ENCODE measurements at regions not wholly inside any gene's neighbourhood (a gene's known extent, or its start where the extent isn't known, plus 50 kb on each side); places are given as distances from the start of the nearest gene placed in this dataset.
A peak's percentile ranks its signal among the peaks of the same experiment; 100 is the strongest.

DNA sequence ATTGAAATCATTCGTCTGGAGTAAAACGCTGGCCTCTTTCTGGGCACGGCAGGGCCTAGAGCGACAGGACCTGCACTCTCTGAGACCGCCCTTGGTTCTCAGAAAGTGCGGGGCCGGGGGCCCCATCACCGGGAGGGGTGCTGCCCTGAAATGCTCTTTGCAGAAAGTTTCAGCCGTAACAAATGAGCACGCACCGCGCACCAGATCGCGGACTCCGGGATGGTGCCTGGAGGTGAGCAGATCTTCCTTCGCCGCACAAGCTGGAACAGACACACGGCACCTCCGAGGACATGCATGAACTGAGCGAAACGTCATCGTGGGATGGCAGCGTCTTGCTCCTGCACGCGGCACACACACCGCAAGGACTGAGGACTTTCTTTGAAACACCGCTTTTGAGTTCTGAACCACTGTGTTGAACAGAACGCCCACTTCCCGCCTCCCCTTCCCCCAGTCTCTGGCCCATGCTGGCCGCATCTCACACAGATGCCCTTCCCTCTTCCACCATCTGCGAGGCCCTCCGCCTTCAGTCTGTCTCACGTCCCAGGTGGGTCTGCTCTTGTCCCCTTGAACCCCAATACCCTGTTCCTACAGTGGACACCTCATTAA, 538.7 kb upstream of the MGMT start:
- intact Hi-C loops (cut with DNase I): loop anchor here (10.0 kb wide), 1 partner anchor 96 kb away; no protein-coding TSS in a partner anchor
- DNase-seq (ENCODE audit: low spot score): peak; percentile 53

DNA sequence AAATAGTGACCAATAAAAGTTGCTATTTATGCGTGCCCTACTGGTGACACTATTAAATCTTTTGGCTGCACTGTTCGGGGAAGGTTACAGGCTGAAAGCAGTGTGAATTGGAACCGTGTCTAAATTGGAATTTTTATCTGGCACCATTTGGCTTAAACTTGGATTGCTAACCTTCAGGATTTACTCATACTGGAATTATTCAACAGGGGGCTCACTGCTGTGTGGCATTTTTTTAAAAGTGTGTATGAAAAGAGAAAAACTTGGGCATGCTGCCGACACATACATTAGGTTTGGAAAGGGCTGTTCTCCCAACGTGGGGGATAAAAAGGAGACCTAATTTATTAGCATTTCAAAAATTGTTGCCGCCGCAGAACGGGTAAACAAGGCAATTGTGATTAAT, 537.9 kb upstream of the MGMT start:
- peak; percentile 4 for DNase-seq (ENCODE audit: low spot score)
- intact Hi-C loops (cut with DNase I): loop anchor here (10.0 kb wide), 1 partner anchor 96 kb away; no protein-coding TSS in a partner anchor

DNA sequence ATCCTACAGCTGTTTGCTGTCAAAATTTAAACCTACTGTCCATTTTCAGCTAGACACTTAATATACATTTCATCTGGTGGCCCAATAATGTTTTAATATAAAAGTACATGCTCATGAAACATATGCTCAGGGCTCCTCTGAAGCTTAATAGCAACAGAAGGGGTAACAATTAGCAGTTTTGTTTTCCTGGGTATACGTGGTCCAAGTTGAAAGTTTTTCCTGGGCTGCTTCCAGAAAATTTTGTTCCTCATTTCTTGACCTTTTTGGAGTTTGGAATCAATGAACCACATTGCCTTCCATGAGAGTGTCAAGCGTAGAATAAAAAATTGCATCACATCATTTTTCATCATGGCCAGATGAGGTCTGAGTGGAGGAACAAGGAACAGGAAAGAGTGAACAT, 537.3 kb upstream of the MGMT start:
- no peak for DNase-seq (ENCODE audit: low spot score)
- intact Hi-C loops (cut with DNase I): loop anchor here (10.0 kb wide), 1 partner anchor 95 kb away; no protein-coding TSS in a partner anchor

DNA sequence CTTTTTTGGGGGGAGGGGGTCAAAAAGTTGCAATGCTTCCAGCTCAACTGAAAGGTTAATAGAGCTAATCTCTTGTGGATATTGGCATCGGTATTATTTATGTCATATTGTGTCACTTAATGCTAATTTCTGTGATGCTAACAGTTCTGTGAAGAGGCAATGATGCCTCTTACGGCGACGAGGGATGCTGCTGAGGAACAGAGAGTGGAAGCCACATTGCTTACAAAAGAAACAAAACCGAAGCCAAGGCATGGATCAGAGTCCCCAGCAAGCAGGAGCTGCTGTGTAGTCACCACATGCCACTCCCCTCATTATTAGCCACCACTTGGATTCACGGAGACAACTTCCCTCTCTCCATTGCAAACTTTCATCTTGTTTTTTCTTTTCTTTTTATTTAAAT, 536.5 kb upstream of the MGMT start:
- DNase-seq (ENCODE audit: low spot score): peak; percentile 17
- intact Hi-C loops (cut with DNase I): no loop called here

DNA sequence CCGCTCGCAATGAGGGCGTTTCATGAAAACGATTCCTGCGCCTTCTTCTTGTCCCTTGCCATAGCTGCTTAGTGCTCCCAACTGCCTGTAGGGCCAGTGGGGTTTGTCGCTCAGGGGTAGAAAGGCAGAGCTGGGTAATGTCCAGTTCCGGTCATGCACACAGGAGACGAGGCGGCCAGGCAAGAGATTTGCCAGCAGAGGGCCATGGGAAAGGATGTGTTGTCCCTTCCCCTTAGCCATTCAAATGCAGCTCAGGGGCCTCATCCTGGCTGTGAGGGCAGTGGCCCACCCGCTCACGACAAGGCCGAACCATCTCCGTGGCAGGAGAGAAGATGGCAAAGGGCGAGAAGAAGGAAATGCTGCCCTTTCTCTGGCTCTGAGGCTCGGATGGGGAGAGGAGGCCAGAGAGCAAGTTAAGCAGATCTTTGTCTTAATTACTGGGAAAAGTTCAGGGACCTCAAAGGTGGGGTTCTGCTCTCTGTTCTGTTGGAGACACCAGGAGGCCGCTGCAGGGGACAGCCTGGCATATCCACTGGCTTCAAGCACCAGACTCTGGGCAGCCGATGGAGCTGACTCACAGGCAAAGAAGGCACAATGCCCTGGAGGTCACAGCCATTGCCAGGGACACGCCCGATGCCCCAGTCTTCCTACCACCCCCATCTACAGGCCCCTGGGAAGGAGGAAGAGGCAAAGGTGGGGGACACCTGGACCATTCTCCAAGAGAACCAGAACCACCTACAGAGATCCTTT, 534.8 kb upstream of the MGMT start:
- peak; percentile 68 for DNase-seq (ENCODE audit: low spot score)
- intact Hi-C loops (cut with DNase I): no loop called here

DNA sequence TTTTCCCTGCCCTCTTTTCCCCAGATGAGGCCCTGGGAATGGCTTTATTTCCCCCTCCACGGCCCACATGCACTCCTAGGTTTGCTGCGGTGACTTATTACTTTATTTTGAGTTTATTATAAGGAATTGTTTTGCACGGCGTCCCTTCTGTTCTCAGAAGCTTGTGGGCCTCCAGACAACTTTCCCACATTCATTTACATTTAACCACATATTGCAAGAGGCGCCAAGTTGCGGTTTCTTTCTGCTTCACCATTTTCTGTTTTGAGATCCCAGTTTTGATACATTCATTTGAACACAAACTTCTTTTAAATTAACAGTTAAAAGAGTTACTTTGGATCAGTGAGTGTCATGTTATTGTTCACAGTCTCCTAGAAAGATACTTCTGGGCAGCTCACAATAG, 532.5 kb upstream of the MGMT start:
- no peak for DNase-seq (ENCODE audit: low spot score)
- intact Hi-C loops (cut with DNase I): no loop called here

DNA sequence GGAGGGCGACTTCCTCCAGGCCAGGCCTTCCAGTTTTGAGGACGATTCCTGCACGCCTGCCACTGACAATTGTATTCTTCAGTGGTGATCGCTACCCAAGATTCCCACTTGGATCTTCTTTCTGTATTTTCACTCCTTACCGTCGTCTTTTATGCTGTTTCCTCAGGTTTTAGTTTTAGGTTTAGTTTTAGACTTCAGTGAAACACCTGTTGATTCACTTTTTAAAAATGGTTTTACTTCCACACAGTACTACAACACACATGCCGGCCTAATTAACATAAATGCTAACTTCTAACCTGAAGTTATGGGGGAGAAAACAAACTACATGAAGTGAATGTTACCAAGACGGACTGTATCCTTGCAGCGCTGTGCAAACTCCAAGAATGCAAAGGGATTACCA, 530.6 kb upstream of the MGMT start:
- DNase-seq (ENCODE audit: low spot score): peak; percentile 4
- intact Hi-C loops (cut with DNase I): no loop called here

DNA sequence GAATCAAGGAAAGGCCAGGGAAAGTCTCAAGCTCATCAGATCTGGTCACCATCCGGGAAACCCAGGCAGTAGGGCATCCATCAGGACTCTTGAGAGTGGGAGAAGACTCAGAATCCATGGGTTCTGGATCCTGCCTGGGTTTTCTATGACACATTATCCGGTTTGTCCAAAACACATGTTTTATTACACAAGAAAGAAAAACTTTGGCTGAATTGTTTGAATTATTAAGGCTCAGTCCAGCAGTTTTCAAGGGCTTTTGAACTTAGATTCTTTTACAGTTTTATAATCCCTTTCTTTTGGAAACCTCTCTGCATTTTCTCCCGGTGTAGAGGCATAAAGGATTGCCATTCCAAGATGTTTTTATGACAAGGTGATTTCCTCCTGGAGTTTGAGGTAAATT, 528.5 kb upstream of the MGMT start:
- DNase-seq (ENCODE audit: low spot score): no peak
- intact Hi-C loops (cut with DNase I): no loop called here

DNA sequence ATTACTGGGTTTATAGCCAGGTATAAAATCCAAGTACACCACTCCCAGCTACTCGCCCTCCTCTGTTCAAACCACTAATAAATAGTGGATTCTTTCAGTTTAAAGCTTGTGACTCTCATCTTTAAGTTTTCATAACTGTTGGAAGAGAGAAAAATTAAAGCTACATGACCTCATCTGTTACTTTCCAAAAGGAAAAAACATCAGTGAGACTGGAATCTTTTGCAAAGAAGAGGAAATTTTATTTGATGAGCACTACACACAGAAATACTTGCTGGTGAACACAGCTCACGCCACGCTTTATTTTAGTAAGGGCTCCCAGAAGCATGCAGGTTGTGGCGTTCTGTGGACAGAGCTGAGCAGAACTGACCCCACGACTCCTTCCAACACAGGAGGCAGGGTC, 527.0 kb upstream of the MGMT start:
- intact Hi-C loops (cut with DNase I): no loop called here
- DNase-seq (ENCODE audit: low spot score): peak; percentile 7

DNA sequence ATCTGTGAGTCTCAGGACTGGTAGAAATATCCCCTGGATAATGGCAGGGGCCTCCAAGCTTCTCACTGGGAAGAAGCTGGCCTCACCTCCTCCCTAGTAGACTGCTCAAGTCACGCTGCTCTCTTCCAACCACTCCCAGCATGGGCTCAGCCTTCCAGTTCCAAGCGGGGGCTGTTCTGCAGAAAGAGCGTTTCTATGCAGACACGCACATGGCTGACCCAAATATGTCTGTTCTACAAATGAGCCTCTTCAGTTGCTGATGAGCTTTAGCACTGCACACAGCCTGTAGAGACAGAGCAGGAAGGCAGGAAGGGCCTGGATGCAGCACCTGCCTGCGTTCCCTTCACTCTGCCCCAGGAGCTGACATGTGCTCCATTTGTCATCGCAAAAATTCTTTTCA, 523.9 kb upstream of the MGMT start:
- intact Hi-C loops (cut with DNase I): no loop called here
- DNase-seq (ENCODE audit: low spot score): peak; percentile 56

DNA sequence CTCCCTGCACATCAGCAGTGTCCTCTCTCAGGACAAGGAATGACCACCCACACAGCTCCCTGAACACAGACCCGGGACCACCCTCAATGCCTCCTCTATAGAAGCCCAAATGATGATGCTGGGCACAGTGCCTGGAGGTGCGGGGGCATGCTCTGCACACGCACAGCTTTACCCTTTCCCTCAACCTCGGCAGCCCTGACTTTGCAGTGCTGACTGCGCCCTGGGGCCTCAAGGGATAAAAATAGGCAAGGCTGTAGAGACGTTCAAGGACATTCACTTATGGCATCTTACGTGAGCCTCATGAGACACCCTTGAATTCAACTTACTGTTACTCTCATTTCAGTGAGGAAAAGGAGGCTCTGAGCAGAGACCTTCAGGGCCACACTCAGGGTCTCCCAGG, 521.6 kb upstream of the MGMT start:
- intact Hi-C loops (cut with DNase I): no loop called here
- no peak for DNase-seq (ENCODE audit: low spot score)

DNA sequence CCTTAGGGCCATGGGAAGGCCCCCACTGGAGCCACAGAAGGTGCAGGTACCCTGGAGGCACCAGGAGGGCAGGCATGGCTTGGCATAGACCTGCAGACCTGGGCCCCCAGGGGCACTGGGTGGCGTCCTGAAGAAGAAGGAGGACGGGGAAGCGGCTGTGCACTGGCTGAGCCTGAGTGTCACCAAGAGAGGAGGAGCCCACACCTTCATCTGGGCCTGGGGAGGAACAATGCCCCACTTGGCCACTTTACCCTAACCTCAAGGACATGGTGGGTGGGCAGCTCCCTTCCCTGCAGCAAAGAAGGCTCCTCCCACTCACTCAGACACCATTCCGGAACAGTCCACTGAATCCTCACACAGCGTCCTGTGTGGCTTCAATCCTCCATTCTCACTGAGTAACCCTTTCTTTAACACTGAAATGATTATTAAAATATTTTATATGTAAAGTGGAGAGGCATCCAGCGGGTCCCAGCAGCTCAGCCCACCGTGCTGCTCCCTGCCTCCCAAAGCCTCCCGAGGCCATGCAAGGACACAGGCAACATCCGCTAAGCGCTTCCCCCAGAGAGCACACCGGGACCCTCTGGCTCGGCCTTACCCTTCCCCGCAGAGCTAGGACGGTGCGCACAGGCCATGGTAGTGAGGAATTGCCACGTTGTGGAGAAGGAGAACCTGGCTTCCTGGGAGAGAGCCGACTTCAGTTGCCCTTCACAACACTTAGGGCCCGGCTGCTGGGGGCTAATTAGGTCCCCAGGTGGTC, 516.7 kb upstream of the MGMT start:
- DNase-seq (ENCODE audit: low spot score): no peak
- intact Hi-C loops (cut with DNase I): no loop called here

DNA sequence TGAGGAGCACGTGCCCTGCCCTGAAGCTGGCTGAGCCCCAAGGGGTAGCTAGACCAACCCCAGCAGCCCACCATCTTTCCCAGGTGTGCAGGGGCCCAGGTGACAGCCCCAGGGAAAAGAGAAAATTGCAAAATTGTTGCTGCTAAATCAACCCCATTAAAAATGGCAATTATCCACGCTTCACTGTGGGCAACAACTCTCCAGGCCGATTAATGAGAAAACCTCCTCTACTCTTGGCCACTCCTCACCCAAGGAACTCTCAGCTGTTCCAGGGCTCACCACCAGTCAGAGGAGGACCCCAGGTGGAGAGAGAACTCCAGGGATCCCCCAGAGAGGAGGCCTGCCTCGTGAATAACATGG, 516.1 kb upstream of the MGMT start:
- DNase-seq (ENCODE audit: low spot score): no peak
- intact Hi-C loops (cut with DNase I): no loop called here

DNA sequence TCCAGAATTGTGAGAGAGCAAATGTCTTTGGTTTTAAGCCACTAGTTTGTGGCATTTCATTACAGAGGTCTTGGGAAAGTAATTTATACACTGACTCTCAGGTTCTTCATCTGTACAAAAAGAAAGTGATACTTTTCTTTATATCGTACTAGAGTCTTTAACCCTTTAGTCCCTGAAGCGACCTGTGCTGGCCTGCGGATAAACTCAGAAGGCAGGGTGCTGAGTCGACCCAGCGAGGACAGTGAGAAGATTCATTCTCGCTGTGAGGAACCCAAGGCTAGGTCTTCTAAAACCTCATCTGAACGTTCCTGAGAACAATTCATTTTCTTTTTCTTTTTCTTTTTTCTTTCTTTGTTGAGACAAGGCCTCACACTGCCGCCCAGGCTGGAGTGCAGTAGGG, 514.2 kb upstream of the MGMT start:
- intact Hi-C loops (cut with DNase I): no loop called here
- no peak for DNase-seq (ENCODE audit: low spot score)

DNA sequence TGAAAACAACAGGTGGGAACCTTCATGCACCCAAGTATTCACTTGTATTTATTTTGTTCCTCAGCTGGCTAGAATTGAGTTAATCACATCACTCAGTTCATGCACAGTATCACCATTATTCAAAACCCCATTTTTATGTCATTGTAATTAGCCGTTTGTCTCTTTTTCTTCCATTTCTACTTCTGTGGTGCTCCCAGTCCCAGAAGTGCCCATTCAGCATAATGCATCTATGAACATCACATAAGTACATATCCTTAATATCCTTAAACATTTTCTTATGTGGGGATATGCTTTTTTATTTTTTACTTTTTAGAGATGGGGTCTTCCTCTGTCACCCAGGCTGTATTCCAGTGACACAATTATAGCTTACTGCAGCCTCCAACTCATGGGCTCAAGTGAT, 510.9 kb upstream of the MGMT start:
- intact Hi-C loops (cut with DNase I): no loop called here
- DNase-seq (ENCODE audit: low spot score): no peak

DNA sequence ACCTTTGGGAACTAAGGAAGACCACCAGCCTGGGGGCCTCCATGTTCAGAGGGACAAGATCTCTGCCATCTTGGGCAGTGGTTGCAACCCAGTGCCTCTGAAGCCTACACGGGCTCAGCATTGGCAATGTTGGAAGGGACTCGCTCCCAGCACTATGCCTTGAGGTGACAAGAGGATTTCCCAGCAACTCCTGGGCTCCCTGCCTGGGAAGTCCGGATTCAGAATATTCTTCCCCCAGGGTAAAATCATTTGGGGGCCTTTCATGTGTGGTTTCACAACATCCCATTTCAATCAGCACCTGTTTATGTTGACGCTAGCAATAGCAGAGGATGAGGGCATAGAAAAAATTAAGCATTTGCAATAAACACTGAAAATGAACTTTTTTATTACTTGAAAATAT, 509.8 kb upstream of the MGMT start:
- no peak for DNase-seq (ENCODE audit: low spot score)
- intact Hi-C loops (cut with DNase I): no loop called here

DNA sequence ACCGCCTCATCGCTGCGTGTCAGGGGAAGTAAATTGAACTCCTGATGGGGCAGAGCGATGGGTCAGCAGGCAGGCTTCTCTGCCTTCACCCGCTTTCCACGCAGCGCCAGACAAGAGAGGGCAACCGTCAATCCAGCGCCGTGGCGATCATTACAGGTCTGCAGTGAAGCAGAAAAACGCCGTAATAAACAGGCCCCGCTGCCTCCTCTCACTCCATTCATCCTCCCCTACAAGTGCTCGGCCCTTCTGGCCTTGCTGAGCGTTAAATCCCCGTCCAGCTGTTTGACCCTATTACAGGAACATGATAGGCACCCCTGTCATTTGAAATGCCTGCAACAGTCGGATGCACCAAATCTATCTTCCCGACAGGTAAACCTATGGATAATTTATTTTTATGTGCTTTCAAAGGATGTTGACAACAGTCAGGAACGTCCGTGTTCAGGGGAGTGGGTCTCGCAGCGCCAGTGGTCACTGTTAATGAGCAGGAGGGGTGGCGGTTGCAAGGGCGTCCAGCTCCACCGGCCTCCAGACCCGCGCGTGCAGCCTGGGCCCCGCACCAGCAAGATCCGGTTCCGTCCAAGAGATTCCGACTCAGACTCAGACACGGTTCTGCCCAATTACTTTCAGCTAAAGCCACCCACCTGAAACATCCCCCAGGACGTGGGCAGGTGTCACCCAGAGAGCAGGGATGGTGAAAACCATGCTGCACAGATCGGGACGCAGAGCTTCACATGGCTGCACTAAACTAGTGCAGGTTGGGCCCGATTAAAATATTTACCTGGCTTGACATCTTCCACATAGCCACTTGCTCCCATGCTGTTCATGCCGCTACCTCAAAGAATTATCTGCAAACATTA, 508.0 kb upstream of the MGMT start:
- intact Hi-C loops (cut with DNase I): no loop called here
- no peak for DNase-seq (ENCODE audit: low spot score)

DNA sequence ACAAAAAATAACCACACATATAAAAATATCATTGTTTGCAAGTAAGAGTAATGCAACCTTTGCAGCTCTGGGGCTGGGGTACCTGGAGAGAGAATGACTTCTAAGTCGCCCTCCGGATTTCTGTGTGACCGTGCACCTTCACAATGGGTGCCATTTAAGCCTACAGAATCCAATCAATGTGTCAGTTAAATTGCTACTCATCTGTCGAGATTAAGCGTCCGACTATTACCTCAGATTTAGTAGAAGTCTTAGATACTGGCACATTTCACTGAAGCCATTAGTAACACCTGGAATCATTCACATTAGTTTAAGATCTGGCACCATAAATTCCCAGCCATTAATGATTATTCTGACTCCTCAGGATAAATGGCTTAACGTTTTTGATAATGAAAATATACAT, 507.3 kb upstream of the MGMT start:
- no peak for DNase-seq (ENCODE audit: low spot score)
- intact Hi-C loops (cut with DNase I): no loop called here

DNA sequence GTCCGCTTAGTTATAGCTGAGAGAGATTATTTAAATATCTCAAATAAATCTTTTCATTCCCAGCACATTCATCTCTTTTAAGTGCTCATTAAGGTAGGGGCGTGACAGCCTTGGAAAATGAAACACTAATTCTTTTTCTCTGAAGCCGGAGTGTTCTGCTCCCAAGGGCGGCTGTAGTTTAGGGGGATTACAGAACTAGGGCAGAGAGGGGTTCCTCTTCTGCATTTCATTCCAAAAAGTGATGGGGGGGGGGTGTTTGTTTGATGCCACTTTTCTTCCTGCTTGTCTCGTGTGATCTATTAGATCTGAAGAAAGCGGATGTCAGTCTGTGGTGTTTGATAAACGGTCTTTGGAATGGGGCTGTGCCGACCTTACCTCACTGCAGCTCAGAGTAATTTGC, 506.5 kb upstream of the MGMT start:
- intact Hi-C loops (cut with DNase I): no loop called here
- DNase-seq (ENCODE audit: low spot score): no peak

DNA sequence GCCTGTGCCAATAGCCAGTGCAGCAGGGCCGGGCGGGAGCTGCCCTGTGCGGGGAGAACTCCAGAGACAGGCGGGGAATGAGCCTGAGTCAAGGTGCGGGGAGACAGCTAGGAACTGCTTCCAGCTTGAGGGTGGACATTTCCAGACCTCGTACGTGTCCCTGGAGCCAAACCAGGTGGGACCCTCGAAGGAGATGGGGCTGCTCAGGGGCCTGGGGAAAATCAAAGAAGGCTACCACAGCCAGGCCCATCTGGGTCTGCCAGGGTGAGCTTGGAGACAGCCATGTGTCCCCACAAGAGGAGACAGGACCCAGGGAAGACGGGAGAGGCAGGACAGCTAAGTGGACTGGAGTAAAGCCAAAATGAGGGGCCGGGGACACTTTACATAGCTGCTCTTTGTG, 504.9 kb upstream of the MGMT start:
- intact Hi-C loops (cut with DNase I): no loop called here
- DNase-seq (ENCODE audit: low spot score): no peak

Measured in cardiac septum (tissue), 1 donor.